Left kidney (tissue), 1 donor: ENCODE measurements at regions not wholly inside any gene's neighbourhood (a gene's known extent, or its start where the extent isn't known, plus 50 kb on each side); places are given as distances from the start of the nearest gene placed in this dataset.

Source experiments
- DNase-seq: peaks from one replicate; pipeline ENCODE4 v3.0.0-alpha.2; 2013

DNA sequence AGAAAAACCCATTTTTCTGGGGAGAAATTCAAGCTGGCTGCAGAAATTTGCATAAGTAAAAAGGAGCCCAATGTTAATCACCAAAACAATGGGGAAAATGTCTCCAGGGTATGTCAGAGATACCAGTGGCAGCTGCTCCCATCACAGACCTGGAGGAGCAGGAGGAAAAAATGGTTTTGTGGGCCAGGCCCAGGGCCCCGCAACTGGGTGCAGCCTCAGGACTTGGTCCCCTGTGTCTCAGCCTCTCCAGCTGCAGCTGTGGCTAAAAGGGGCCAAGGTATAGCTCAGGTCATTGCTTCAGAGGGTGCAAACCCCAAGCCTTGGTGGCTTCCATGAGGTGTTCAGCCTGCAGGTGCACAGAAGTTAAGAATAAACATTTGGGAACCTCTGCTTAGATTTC lies 536.4 kb upstream of the FRG1 start:
- no peak for DNase-seq

DNA sequence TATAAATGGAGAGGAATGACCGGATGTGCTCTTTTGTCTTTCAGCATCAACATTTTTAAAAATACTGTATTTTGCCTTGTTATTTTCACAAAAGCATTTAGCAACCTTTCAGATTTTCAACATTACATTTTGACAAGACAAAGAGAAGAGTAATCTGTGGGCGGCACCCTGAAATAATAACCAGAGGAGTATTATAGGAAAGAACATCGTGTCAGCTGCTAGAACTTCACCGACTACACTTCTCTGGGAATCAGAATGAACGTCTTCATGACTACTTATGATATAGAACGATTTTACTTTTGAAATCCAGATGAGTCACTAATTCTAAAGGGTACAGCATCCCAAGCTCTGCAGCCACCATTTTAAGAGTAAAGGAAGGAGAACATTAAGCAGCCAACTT lies 531.5 kb upstream of the FRG1 start:
- no peak for DNase-seq

- no peak for DNase-seq
These were observed 526.7 kb upstream of the FRG1 start for GRCh38 chr4:189414021-189414420.

DNA sequence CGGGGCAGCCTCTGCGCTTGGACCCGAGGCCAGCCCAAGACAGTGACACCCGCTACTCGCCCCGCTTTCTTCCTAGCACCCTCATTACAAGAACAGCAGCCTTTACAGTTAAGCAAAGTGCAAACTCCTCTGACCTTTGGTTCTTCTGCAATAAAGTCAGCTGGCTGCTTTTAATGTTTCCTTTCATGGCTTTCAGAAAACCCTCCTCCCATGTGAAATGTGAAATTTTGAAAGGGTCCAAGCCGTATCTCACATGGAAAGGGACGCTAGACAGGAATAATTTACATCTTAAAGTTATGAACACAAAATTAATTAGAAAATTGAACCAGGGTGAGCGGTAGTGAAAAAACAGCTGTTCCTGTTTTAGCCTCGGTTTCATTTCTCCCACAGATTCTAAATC lies 520.1 kb upstream of the FRG1 start:
- peak; percentile 45 for DNase-seq

GRCh38 chr4:189436207-189436606 lies 504.5 kb upstream of the FRG1 start:
- DNase-seq, result no peak

GRCh38 chr4:189440716-189441115 lies 500.0 kb upstream of the FRG1 start:
- no peak for DNase-seq

DNA sequence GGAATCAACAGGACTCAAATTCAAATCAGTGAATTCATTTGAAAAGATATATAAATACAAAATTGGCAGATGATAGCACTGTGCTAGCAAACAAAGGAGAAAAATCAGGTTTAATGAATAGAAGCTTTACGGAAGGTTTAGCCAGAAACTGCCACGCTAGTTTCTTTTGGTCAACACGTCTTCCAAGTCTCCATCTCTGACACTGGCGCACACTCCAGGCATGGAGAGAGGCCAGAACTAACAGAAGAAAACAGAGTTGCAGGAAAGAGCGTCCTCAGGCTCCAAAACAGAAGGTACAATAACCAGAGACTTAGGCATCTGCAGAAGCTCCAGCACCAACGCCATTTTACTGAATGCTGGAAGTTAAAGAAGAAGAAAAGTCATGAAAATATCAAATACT lies 497.3 kb upstream of the FRG1 start:
- DNase-seq, result no peak

GRCh38 chr4:189445613-189446012 lies 495.1 kb upstream of the FRG1 start:
- DNase-seq, result no peak

DNA sequence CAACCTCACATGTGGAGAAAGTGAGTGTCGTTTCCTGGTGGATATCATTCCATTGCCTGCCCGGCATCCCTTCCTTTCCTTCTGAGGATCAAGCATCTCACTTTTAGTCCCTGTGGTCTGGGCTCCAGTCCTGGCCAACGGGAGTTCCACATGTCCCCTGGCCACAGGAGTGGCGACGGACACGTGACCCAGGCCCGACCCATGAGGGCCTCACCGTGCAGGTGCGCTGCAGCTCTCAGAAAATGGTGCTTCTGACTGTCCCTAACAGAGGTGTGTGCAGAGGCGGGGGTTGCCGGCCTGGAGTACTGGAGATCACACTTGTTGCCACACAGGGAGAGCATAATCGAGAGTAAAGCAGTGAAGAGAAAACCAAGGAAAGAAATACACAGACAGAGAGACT lies 476.9 kb upstream of the FRG1 start:
- DNase-seq, result no peak

DNA sequence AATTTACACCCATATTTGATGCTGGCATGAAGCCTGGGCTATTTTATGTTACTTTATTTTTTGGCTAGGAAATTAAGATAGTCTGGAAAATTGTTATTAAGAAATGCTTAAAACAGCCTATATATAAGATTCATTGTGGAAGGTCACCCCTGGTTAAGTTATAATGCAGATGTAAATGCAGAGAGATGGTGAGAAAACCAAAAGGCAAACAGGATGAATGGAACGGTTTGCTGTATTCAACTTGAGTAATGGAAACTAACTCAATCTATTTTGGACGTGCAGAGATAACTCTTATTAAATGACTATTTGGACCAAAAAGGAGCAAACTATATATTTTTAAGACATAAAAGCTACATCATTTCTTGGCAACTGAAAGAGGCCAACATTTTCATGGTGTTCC lies 446.3 kb upstream of the FRG1 start:
- no peak for DNase-seq

DNA sequence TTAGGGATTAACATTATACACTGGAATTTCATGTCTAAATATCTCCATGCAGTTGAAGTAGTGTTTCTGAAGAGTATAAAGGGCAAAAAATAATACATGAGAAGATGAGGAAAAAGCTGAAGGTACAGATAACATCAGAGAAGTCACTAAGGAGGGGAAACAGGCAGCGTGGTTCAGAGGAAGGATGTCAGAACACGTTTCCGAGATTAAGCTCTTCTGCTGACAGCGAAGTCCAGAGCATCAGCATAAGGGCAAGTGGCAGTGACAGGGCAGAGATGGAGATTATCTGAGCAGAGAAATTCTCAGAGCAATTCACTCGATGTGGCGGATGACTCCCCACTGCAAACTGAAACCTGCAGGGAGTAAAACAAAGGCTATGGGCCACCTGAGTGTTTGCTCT lies 443.2 kb upstream of the FRG1 start:
- no peak for DNase-seq

DNA sequence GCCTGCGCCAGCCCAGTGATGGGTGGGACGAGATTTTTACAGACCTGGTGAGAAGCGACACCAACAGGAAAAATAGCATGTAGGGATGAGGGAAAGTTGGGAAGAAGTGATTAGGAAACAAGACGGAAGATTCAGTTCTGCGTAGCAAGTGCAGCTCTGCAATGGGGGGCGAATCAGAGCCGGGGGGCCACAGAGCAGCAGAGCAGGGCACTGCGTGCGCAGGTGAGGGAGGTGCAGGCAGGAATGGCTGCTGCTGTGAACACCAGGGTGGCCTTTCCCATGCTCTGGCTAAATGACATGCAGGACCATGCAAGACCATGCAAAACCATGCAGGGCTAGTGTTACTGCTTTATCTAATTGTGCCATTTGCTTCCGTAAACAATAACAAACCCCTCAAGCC lies 442.7 kb upstream of the FRG1 start:
- DNase-seq, result no peak

DNA sequence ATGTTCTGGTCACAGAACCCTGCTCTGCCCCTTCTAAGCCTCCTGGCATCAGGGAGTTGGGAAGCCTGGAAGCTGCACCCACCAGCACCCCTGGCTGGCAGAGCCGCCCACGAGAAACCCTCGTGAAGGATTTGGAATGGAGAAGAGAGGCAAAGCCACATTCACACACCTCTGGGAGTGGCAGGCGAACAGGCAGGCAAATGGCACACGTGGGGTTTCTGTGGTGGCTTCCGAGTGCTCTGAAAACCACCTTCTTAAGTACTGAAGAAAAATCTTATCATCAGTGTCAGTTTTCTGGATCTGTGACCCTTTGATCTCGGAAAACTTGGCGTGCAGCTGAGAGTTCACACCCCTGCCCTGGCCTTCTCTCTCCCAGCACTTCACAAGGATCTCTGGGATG lies 442.2 kb upstream of the FRG1 start:
- no peak for DNase-seq

GRCh38 chr4:189499696-189500095 lies 441.0 kb upstream of the FRG1 start:
- no peak for DNase-seq

GRCh38 chr4:189500970-189501369 lies 439.7 kb upstream of the FRG1 start:
- DNase-seq, result no peak

- DNase-seq, result no peak
These were observed 437.7 kb upstream of the FRG1 start for GRCh38 chr4:189502841-189503435.

GRCh38 chr4:189504220-189504619 lies 436.5 kb upstream of the FRG1 start:
- no peak for DNase-seq

DNA sequence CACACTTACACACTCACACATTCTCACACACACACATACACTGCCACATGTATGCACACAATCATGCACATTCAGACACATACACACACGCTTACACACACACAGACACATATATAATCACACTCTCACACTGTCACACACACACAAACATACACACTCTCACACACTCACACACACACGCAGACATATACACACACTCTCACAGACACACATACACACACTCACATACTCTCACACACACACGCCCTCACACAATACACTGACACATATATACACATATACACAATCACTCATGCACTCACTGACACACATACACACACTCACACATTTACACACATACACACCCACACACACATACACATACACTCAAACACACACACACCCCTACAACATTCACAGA lies 435.3 kb upstream of the FRG1 start:
- no peak for DNase-seq

DNA sequence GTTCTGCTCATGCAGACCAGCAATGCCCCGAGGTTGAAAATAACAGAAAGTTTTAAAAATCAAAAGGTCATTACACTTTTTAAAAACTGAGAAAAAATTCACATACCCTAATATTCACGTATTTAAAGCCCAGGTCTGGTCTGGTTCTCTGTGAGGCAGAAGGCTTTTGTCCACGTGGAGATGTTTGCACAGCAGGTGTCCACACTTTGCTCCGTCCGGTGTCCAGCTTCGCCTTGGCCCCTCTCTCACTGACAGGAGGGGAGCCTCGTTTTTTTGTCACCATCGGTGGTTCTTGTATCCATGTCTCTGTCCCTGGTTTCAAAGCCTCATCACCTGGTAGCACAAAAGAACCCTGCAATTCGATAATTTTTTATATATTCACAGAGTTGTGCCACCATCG lies 434.6 kb upstream of the FRG1 start:
- no peak for DNase-seq

DNA sequence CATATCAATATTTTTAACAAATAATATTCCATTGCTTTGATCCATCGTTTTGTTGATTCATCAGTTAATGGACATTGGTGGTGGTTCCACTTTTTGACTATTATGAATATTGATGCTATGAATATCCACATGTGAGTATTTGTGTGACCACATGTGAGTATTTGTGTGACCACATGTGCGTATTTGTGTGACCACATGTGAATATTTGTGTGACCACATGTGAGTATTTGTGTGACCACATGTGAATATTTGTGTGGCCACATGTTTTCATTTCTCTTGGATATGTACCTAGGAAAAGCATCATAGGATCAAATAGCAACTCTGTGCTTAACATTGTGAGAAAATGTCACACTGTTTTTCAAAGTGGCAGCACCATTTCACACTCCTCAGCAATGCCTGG lies 433.6 kb upstream of the FRG1 start:
- DNase-seq, result no peak

- no peak for DNase-seq
These were observed 430.1 kb upstream of the FRG1 start for GRCh38 chr4:189510601-189511000.

DNA sequence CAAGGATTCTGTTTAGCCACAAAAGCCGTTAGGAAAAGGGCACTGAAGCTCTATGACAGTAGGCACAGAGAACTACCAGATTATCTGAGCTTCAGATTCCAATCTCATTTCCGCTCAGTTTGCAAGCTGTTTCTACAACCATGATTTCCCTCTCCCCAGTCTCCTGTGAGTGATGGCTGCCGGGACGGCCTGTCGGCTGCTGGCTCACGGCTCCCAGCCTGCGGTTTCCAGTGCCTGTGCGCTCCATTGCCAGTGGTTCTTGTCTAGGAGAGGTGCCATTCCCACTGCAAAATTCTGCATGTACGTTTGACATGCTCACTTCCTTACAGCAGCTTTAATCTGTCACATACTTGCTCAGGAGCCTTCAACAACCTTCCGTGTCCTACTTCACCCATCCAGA lies 429.1 kb upstream of the FRG1 start:
- DNase-seq, result no peak

- no peak for DNase-seq
These were observed 427.3 kb upstream of the FRG1 start for GRCh38 chr4:189513421-189513820.

GRCh38 chr4:189514209-189514608 lies 426.5 kb upstream of the FRG1 start:
- DNase-seq, result no peak

DNA sequence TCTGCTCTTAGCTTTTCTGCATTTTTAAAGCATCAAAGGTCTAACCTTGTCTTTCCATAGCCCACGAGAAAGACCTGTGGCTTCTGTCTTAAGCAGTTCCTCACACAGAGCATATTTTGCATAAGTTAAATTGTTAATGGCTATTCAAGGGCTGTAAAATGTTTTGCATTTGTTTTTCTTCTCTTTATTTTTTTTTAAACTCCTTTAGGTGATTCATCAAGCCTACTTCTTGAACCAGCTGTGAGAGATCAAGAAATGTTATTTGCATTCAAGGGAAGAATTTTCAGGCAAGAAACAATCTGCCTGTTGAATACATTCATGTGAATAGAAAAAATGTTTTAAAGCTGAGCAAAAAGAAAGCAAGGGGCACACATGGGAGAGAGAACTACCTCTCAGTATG lies 423.8 kb upstream of the FRG1 start:
- DNase-seq, result no peak
